Endothelial cell of umbilical vein (primary cell): ENCODE measurements at regions not wholly inside any gene's neighbourhood (a gene's known extent, or its start where the extent isn't known, plus 50 kb on each side); places are given as distances from the start of the nearest gene placed in this dataset.

ENCODE experiments used
- CTCF ChIP-seq, 2 donors: IDR thresholded peaks; 1 replicate in 1 of 2; 2 replicates in 1 of 2; pipeline ENCODE4 v1.5.1; 2011; ENCODE audit warnings: low read length in 2 of 2, mild to moderate bottlenecking in 2 of 2, moderate library complexity in 2 of 2, control low read depth in 1 of 2, inconsistent platforms in 1 of 2, low read depth in 1 of 2; ENCODE audit not compliant: insufficient read depth in 1 of 2; ENCODE audit errors: extremely low read depth in 1 of 2
- EZH2 ChIP-seq: IDR thresholded peaks from 2 replicates; pipeline ENCODE4 v1.6.1; 2012; ENCODE audit warnings: borderline replicate concordance, low read depth, mild to moderate bottlenecking, moderate library complexity, low read length, inconsistent platforms; ENCODE audit not compliant: severe bottlenecking
- TF ChIP-seq, protein P1 (sequence below): IDR thresholded peaks from 2 replicates; pipeline ENCODE4 v1.6.1; 2011; ENCODE audit not compliant: insufficient read depth, insufficient read length

GRCh38 chr3:116920826-116921610, 211.4 kb downstream of the TUSC7 start:
- no peak for TF ChIP-seq CTCF (IDR thresholded peaks at IDR 0.05; ENCODE audit: extremely low read depth in 1 of 2, insufficient read depth in 1 of 2, low read depth in 1 of 2, low read length in 2 of 2)
- TF ChIP-seq EZH2: no peak
- TF ChIP-seq, protein P1, sequence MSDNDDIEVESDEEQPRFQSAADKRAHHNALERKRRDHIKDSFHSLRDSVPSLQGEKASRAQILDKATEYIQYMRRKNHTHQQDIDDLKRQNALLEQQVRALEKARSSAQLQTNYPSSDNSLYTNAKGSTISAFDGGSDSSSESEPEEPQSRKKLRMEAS: no peak
